NB4 (cell line): ENCODE measurements at regions not wholly inside any gene's neighbourhood (a gene's known extent, or its start where the extent isn't known, plus 50 kb on each side); places are given as distances from the start of the nearest gene placed in this dataset.
"Not testable (repeated sequence)": the region's sequence is repeated elsewhere in the genome, so short reads cannot be mapped to it uniquely, and the experiment has no call there.

Experiments
- DNase-seq: peaks from one replicate; pipeline ENCODE4 v3.0.0; 2010; ENCODE audit warnings: low read depth
- H3K4me3 ChIP-seq: one replicate; pipeline ENCODE4 v1.5.1; 2011; ENCODE audit warnings: mild to moderate bottlenecking, low read depth, low read length, moderate library complexity
- CTCF ChIP-seq: IDR thresholded peaks from one replicate; pipeline ENCODE4 v1.5.1; 2012; ENCODE audit warnings: low read depth, low read length
- MAX ChIP-seq: IDR thresholded peaks from 2 replicates; pipeline ENCODE4 v1.6.1; 2011; ENCODE audit warnings: low read depth, low read length
- MYC ChIP-seq: IDR thresholded peaks from 2 replicates; pipeline ENCODE4 v1.6.1; 2011; ENCODE audit warnings: low read depth, low read length
- POLR2A ChIP-seq: IDR thresholded peaks from 2 replicates; pipeline ENCODE4 v1.6.1; 2011; ENCODE audit warnings: mild to moderate bottlenecking; ENCODE audit not compliant: insufficient read length; ENCODE audit errors: extremely low read depth

GRCh38 chr2:4916094-4916493 lies 776.1 kb upstream of the SOX11 start:
- TF ChIP-seq CTCF (no peak), MAX (no peak), MYC (no peak), POLR2A (no peak)
- no peak for DNase-seq

GRCh38 chr2:4930704-4931103 lies 761.5 kb upstream of the SOX11 start:
- no peak overlapping the region for H3K4me3 ChIP-seq
- DNase-seq: no peak
- TF ChIP-seq CTCF: no peak
- no peak for TF ChIP-seq MAX
- no peak for TF ChIP-seq MYC
- TF ChIP-seq POLR2A: no peak

More at GRCh38 chr2:4916094-4916493, 776.1 kb upstream of the SOX11 start:
- H3K4me3 ChIP-seq: no peak overlapping the region

GRCh38 chr2:4931721-4932365 lies 760.3 kb upstream of the SOX11 start:
- no peak for DNase-seq
- TF ChIP-seq MAX: no peak
- no peak for TF ChIP-seq POLR2A
- TF ChIP-seq CTCF: no peak
- TF ChIP-seq MYC: no peak
- H3K4me3 ChIP-seq: no peak overlapping the region

GRCh38 chr2:4935291-4935690 lies 756.9 kb upstream of the SOX11 start:
- DNase-seq, H3K4me3 ChIP-seq: not testable (repeated sequence)

GRCh38 chr2:4937550-4937949 lies 754.6 kb upstream of the SOX11 start:
- no peak for DNase-seq
- H3K4me3 ChIP-seq: no peak overlapping the region
- TF ChIP-seq MYC: no peak
- TF ChIP-seq CTCF: no peak
- TF ChIP-seq MAX: no peak
- TF ChIP-seq POLR2A: no peak

GRCh38 chr2:4938206-4938605 lies 754.0 kb upstream of the SOX11 start:
- TF ChIP-seq MAX (no peak), CTCF (no peak), MYC (no peak), POLR2A (no peak)
- no peak overlapping the region for H3K4me3 ChIP-seq
- DNase-seq: no peak
